ENCODE measurements at regions not wholly inside any gene's neighbourhood (a gene's known extent, or its start where the extent isn't known, plus 50 kb on each side); places are given as distances from the start of the nearest gene placed in this dataset.

GRCh38 chr3:187986514-187986934, 167.4 kb upstream of the LPP start (continued):
- no peak for TF ChIP-seq ZNF384 (IDR thresholded peaks at IDR 0.05; ENCODE audit: borderline replicate concordance, low read depth, low read length)

- 43% methylated on average over 3 of the region's 3 CpGs for WGBS (ENCODE audit: insufficient coverage, insufficient replicate concordance, low lambda C conversion rate, missing lambda C conversion rate)
- H3K9me3 ChIP-seq (replicated peaks; ENCODE audit: control insufficient read depth, insufficient read depth, low read length) = no peaks in the 10 kb centered on the region
- no peaks in the 10 kb centered on the region; a peak in 1 of 4 replicates for H3K27me3 ChIP-seq (replicated peaks in 1 of 2; ENCODE audit: control insufficient read depth in 2 of 2, insufficient read depth in 2 of 2, low read length in 1 of 2)
- no peak overlapping the region for H3K9ac ChIP-seq (ENCODE audit: control insufficient read depth, insufficient read depth, low read length)
- H3K27ac ChIP-seq (ENCODE audit: control insufficient read depth, insufficient read depth) = no peak overlapping the region
- CTCF ChIA-PET = no interaction called here
- intact Hi-C loops (cut with micrococcal nuclease; ENCODE audit: unreplicated experiment) = no loop called here
- POLR2A ChIA-PET = no interaction called here
- H3K4me1 ChIP-seq (ENCODE audit: control insufficient read depth, insufficient read depth, low read length) = no peaks in the 10 kb centered on the region
- BruUV-seq (replicated peaks) = no TSS peak
- RAD21 ChIA-PET (ENCODE audit: unreplicated experiment) = no interaction called here
- FAIRE-seq (no peak), ATAC-seq (no peak), DNase-seq (ENCODE audit: low read depth, low spot score) (no peak)
- no peaks in the 10 kb centered on the region for H3K79me2 ChIP-seq (ENCODE audit: control insufficient read depth, insufficient read depth, low read length)
- H3K4me3 ChIP-seq = no peak overlapping the region
- no peak for TF ChIP-seq STAT3 (IDR thresholded peaks at IDR 0.05; ENCODE audit: low read depth, low read length)
- TF ChIP-seq ZBTB11 (CRISPR knock-in tag; IDR thresholded peaks at IDR 0.05) = no peak
- TF ChIP-seq HDGF (IDR thresholded peaks at IDR 0.05) = no peak
- no peak for TF ChIP-seq PKNOX1 (IDR thresholded peaks at IDR 0.05)
- no peak for TF ChIP-seq MYC (IDR thresholded peaks at IDR 0.05; ENCODE audit: insufficient read depth, insufficient read length, insufficient replicate concordance, low read length, severe bottlenecking)
- TF ChIP-seq GATAD2B (conservative IDR thresholded peaks at IDR 0.05; ENCODE audit: low read depth) = no peak
- no peak for TF ChIP-seq CBX3 (IDR thresholded peaks at IDR 0.05; ENCODE audit: borderline replicate concordance, low read depth)
- TF ChIP-seq NFYA (IDR thresholded peaks at IDR 0.05; ENCODE audit: borderline replicate concordance, low read depth, low read length) = no peak
- TF ChIP-seq PML (IDR thresholded peaks at IDR 0.05; ENCODE audit: low read length) = no peak
- no peak for TF ChIP-seq BCLAF1 (IDR thresholded peaks at IDR 0.05)
- no peak for TF ChIP-seq SRF (IDR thresholded peaks at IDR 0.05; ENCODE audit: low read depth in 2 of 2, low read length in 2 of 2)
- TF ChIP-seq ZBTB33 (IDR thresholded peaks at IDR 0.05) = no peak
- no peak for TF ChIP-seq POLR2AphosphoS2 (IDR thresholded peaks at IDR 0.05; ENCODE audit: low read depth, low read length)
- TF ChIP-seq TCF3 (IDR thresholded peaks at IDR 0.05; ENCODE audit: borderline replicate concordance, insufficient read depth, low read depth, low read length) = no peak
- H2AFZ ChIP-seq (ENCODE audit: control insufficient read depth, low read depth, low read length) = no peak overlapping the region
- SMC1A ChIA-PET (ENCODE audit: uncharacterized antibody, unreplicated experiment) = no interaction called here
- no peak overlapping the region for H3K4me2 ChIP-seq (ENCODE audit: control insufficient read depth, insufficient read depth)
- in situ Hi-C loops (cut with MboI) = no loop called here
- H3K36me3 ChIP-seq (ENCODE audit: control insufficient read depth in 2 of 2, insufficient read depth in 2 of 2, low read length in 1 of 2) = no peaks in the 10 kb centered on the region
- no peaks in the 10 kb centered on the region for H4K20me1 ChIP-seq (ENCODE audit: control insufficient read depth, insufficient read depth)
Measured at GRCh38 chr3:187987187-187987586, 166.8 kb upstream of the LPP start.
